CD14-positive monocyte (primary cell): ENCODE measurements at regions not wholly inside any gene's neighbourhood (a gene's known extent, or its start where the extent isn't known, plus 50 kb on each side); places are given as distances from the start of the nearest gene placed in this dataset.

Source experiments
- DNase-seq, 3 donors: peaks; one replicate each; pipeline ENCODE4 v3.0.0-alpha.2; 2011 to 2022
- H2AFZ ChIP-seq: 2 replicates; pipeline ENCODE4 v1.6.0; 2012; ENCODE audit warnings: mild to moderate bottlenecking, low read depth, low read length, inconsistent platforms; ENCODE audit not compliant: insufficient read depth, poor library complexity, severe bottlenecking
- H3K27ac ChIP-seq, 2 donors: 1 replicate in 1 of 2; 2 replicates in 1 of 2; pipeline ENCODE4 v1.5.1; 2012 to 2013; ENCODE audit warnings: low read length in 2 of 2, control low read depth in 1 of 2, inconsistent platforms in 1 of 2, low read depth in 1 of 2, mild to moderate bottlenecking in 1 of 2
- H3K27me3 ChIP-seq, 2 donors: one replicate each; pipeline versions ENCODE4 v1.6.0 to v1.6.1; 2011 to 2013; ENCODE audit warnings: low read length in 2 of 2; ENCODE audit not compliant: control insufficient read depth in 2 of 2, insufficient read depth in 2 of 2
- H3K36me3 ChIP-seq, 2 donors: replicated peaks in 1 of 2; 1 replicate in 1 of 2; 2 replicates in 1 of 2; pipeline versions ENCODE4 v1.5.1 to v1.6.1; 2012 to 2013; ENCODE audit warnings: low read length in 2 of 2, control low read depth in 1 of 2, inconsistent platforms in 1 of 2, mild to moderate bottlenecking in 1 of 2; ENCODE audit not compliant: insufficient read depth in 2 of 2, control insufficient read depth in 1 of 2
- H3K4me1 ChIP-seq, 2 donors: 1 replicate in 1 of 2; 2 replicates in 1 of 2; pipeline versions ENCODE4 v1.5.1 to v1.6.1; 2012 to 2013; ENCODE audit warnings: low read length in 2 of 2, control low read depth in 1 of 2, inconsistent platforms in 1 of 2, mild to moderate bottlenecking in 1 of 2, moderate library complexity in 1 of 2; ENCODE audit not compliant: insufficient read depth in 2 of 2, control insufficient read depth in 1 of 2
- H3K4me2 ChIP-seq: replicated peaks from 2 replicates; pipeline ENCODE3; 2012; ENCODE audit warnings: low read length, moderate library complexity, mild to moderate bottlenecking; ENCODE audit not compliant: poor library complexity, severe bottlenecking; ENCODE audit errors: extremely low read depth
- H3K4me3 ChIP-seq, 3 experiments: fragments of 200-600 bp in 1 of 3; sonication (generic) in 1 of 3; replicated peaks in 1 of 3; 1 replicate in 2 of 3; 2 replicates in 1 of 3; pipeline ENCODE4 v1.5.1; 2011 to 2013; ENCODE audit warnings: low read length in 3 of 3, mild to moderate bottlenecking in 3 of 3, control low read depth in 2 of 3, low read depth in 2 of 3, inconsistent platforms in 1 of 3, moderate library complexity in 1 of 3
- H3K79me2 ChIP-seq: 2 replicates; pipeline ENCODE4 v1.6.0; 2012; ENCODE audit warnings: mild to moderate bottlenecking, control low read depth, inconsistent platforms, low read length, moderate library complexity; ENCODE audit not compliant: insufficient read depth
- H3K9ac ChIP-seq: 2 replicates; pipeline ENCODE4 v1.6.0; 2017; ENCODE audit warnings: low read length, mild to moderate bottlenecking; ENCODE audit not compliant: insufficient read depth, poor library complexity, severe bottlenecking
- H3K9me3 ChIP-seq, 2 donors: replicated peaks in 1 of 2; 1 replicate in 1 of 2; 2 replicates in 1 of 2; pipeline versions ENCODE4 v1.5.1 to v1.6.1; 2012 to 2013; ENCODE audit warnings: low read length in 2 of 2, control low read depth in 1 of 2; ENCODE audit not compliant: control insufficient read depth in 1 of 2, insufficient read depth in 1 of 2
- H4K20me1 ChIP-seq: 2 replicates; pipeline ENCODE4 v1.6.0; 2012; ENCODE audit warnings: mild to moderate bottlenecking, low read length, control low read depth, moderate library complexity; ENCODE audit not compliant: insufficient read depth
- H3K27ac Mint-ChIP-seq, 7 donors: one replicate each; pipeline ENCODE4 v1.8.0; 2020; ENCODE audit warnings: mild to moderate bottlenecking in 7 of 7, mixed read lengths in 7 of 7, moderate library complexity in 6 of 7, inconsistent platforms in 2 of 7
- H3K27me3 Mint-ChIP-seq, 3 donors: one replicate each; pipeline ENCODE4 v1.8.0; 2021 to 2022; ENCODE audit warnings: low read depth in 3 of 3, mild to moderate bottlenecking in 3 of 3, mixed read lengths in 3 of 3, moderate library complexity in 3 of 3, inconsistent platforms in 1 of 3
- H3K36me3 Mint-ChIP-seq, 2 donors: one replicate each; pipeline ENCODE4 v1.8.0; 2020; ENCODE audit warnings: mixed read lengths in 2 of 2, inconsistent platforms in 1 of 2, mild to moderate bottlenecking in 1 of 2
- H3K4me1 Mint-ChIP-seq: one replicate; pipeline ENCODE4 v1.8.0; 2020; ENCODE audit warnings: mild to moderate bottlenecking, mixed read lengths
- H3K4me3 Mint-ChIP-seq, 2 donors: one replicate each; pipeline ENCODE4 v1.8.0; 2020; ENCODE audit warnings: mild to moderate bottlenecking in 2 of 2, mixed read lengths in 2 of 2, moderate library complexity in 1 of 2
- H3K9me3 Mint-ChIP-seq, 7 donors: one replicate each; pipeline ENCODE4 v1.8.0; 2020 to 2022; ENCODE audit warnings: mixed read lengths in 7 of 7, mild to moderate bottlenecking in 6 of 7, moderate library complexity in 6 of 7, inconsistent platforms in 2 of 7
- CTCF ChIP-seq: fragments of 200-600 bp; IDR thresholded peaks from one replicate; pipeline ENCODE4 v1.8.0; 2022; ENCODE audit warnings: antibody characterized with exemption, mild to moderate bottlenecking
- WGBS: methylation state at CpG from one replicate; pipeline ENCODE4 v1.1.5; 2013; ENCODE audit warnings: missing lambda C conversion rate; ENCODE audit not compliant: insufficient coverage; 5-methylcytosine and 5-hydroxymethylcytosine counted together
- intact Hi-C, 2 donors: fragments of 100-400 bp; cut with micrococcal nuclease; formaldehyde crosslinking; loops; one replicate each; pipeline versions ENCODE4 v1.15.0 to v1.15.1; 2023

GRCh38 chr5:116724971-116725370 lies 150.3 kb upstream of the SEMA6A start:
- Mint-ChIP-seq H3K4me3 (no peak overlapping the region), H3K27ac (no peak overlapping the region), H3K4me1 (no peaks in the 10 kb centered on the region), H3K36me3 (no peaks in the 10 kb centered on the region), H3K9me3 (peaks cover 0 to 6% (median 0%) of the 10 kb centered on the region in 7 donors), H3K27me3 (peaks cover 0 to 4% (median 0%) of the 10 kb centered on the region in 3 donors)
- H3K27me3 ChIP-seq = no peaks in the 10 kb centered on the region
- no peaks in the 10 kb centered on the region for H3K4me1 ChIP-seq
- H2AFZ ChIP-seq = no peak overlapping the region
- no peak for DNase-seq
- H3K9ac ChIP-seq = no peak overlapping the region
- H4K20me1 ChIP-seq = no peaks in the 10 kb centered on the region
- H3K4me3 ChIP-seq = no peak overlapping the region
- H3K79me2 ChIP-seq = no peaks in the 10 kb centered on the region
- H3K4me2 ChIP-seq = no peak overlapping the region
- intact Hi-C loops = no loop called here
- no peak for TF ChIP-seq CTCF
- no peaks in the 10 kb centered on the region for H3K9me3 ChIP-seq
- H3K27ac ChIP-seq = no peak overlapping the region
- H3K36me3 ChIP-seq = no peaks in the 10 kb centered on the region
- no CpG with 5 or more reads among the region's 2 CpGs for WGBS

- Histone ChIP-seq H3K4me2 (no peak overlapping the region), H3K4me3 (no peak overlapping the region), H3K27ac (no peak overlapping the region), H4K20me1 (no peaks in the 10 kb centered on the region), H3K79me2 (no peaks in the 10 kb centered on the region), H3K27me3 (no peaks in the 10 kb centered on the region), H3K9ac (no peak overlapping the region), H2AFZ (no peak overlapping the region), H3K36me3 (no peaks in the 10 kb centered on the region), H3K4me1 (no peaks in the 10 kb centered on the region), H3K9me3 (no peaks in the 10 kb centered on the region)
- Mint-ChIP-seq H3K27me3 (peaks cover 0 to 4% (median 0%) of the 10 kb centered on the region in 3 donors), H3K9me3 (peaks cover 0 to 3% (median 0%) of the 10 kb centered on the region in 7 donors), H3K27ac (no peak overlapping the region), H3K4me1 (no peaks in the 10 kb centered on the region), H3K36me3 (no peaks in the 10 kb centered on the region), H3K4me3 (no peak overlapping the region)
- intact Hi-C loops = no loop called here
- TF ChIP-seq CTCF = no peak
- WGBS = 100% methylated on average over 5 of the region's 5 CpGs
- DNase-seq = no peak
Measured at GRCh38 chr5:116722651-116723050, 148.0 kb upstream of the SEMA6A start.
